ENCODE measurements at regions not wholly inside any gene's neighbourhood (a gene's known extent, or its start where the extent isn't known, plus 50 kb on each side); places are given as distances from the start of the nearest gene placed in this dataset.

DNA sequence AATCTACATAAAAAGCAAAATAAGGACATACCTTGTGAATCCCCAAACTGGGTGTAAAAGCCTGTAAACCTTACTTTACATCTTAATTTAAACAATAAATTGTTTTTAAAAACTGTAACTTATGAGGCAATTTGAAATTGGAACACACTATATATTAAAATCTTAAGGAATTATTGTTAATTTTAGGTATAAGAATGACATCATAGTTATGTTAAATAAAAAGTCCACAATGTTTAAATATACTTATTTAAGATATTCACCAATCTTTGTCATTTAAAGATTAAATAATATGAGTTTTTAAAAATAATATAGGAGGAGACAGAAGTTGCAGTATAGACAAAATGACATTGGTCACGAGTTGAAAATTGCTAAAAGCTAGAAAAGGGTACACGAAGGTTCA is 621.9 kb upstream of the POU3F2 start:
- no peak overlapping the region for H3K4me3 ChIP-seq (ENCODE audit: low read depth, low read length)
- DNase-seq (ENCODE audit: low read depth), result no peak
- TF ChIP-seq, protein P1, sequence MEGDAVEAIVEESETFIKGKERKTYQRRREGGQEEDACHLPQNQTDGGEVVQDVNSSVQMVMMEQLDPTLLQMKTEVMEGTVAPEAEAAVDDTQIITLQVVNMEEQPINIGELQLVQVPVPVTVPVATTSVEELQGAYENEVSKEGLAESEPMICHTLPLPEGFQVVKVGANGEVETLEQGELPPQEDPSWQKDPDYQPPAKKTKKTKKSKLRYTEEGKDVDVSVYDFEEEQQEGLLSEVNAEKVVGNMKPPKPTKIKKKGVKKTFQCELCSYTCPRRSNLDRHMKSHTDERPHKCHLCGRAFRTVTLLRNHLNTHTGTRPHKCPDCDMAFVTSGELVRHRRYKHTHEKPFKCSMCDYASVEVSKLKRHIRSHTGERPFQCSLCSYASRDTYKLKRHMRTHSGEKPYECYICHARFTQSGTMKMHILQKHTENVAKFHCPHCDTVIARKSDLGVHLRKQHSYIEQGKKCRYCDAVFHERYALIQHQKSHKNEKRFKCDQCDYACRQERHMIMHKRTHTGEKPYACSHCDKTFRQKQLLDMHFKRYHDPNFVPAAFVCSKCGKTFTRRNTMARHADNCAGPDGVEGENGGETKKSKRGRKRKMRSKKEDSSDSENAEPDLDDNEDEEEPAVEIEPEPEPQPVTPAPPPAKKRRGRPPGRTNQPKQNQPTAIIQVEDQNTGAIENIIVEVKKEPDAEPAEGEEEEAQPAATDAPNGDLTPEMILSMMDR (conservative IDR thresholded peaks at IDR 0.05; ENCODE audit: low read depth, low read length), result no peak

DNA sequence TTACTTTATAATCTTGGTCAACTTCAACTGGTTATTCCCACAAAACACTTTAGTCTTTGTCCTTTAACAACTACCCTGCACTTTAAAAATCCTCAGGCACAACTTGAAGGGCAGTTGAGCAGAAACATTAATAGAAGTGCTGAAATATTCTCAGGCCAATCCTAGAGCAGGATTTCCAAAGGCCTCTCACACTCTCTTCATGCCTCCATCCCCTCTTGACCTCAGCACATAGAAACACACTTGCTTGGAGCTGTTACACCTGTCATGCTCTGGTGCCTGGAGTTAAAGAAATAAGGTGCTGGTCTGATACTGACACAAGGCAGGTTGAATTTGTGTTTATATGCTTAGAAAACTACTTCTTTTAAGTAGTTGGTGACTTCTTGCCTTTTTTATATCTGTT is 618.8 kb upstream of the POU3F2 start:
- DNase-seq (ENCODE audit: low read depth), result no peak
- TF ChIP-seq, protein P1 (conservative IDR thresholded peaks at IDR 0.05; ENCODE audit: low read depth, low read length), result no peak
- no peak overlapping the region for H3K4me3 ChIP-seq (ENCODE audit: low read depth, low read length)

DNA sequence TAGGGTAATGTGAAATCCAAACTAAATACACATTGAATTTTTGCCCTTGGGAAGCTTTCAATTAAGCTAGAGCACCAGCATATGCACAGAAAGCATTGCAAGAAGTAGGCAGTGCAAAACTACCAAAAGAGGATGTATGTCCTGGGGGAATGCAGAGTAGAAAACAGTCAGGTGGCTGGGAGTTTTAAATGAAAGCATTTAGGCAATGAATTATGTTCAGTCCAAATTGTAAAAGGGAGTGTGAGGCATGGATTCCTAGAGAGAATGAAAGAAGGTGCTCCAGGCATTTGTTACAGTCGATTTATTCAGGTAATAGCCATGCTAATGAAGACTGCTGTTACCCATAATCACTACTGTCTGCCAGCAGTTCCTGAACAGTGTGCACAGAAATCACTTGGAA is 604.1 kb upstream of the POU3F2 start:
- no peak overlapping the region for H3K4me3 ChIP-seq (ENCODE audit: low read depth, low read length)
- DNase-seq (ENCODE audit: low read depth), result no peak
- TF ChIP-seq, protein P1 (conservative IDR thresholded peaks at IDR 0.05; ENCODE audit: low read depth, low read length), result no peak

DNA sequence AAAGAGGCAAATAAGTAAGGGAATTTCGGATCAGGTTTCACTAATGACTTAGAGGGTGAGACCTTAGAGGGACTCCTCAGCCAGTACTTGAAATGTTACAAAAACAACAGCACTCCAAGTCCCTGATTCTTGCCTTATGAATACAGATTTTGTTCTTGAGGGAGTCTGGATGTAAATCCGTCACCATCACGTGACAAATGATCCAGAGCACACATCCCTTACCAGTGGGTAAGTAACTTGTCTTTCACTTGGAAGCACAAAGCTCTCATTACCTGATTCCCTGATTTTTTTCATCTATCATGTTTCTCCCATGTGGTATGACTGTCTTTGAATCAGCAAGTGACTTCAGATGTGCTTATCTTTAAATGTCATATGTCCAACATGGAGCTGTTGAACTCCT is 595.3 kb upstream of the POU3F2 start:
- no peak for DNase-seq (ENCODE audit: low read depth)
- TF ChIP-seq, protein P1 (conservative IDR thresholded peaks at IDR 0.05; ENCODE audit: low read depth, low read length), result no peak
- no peak overlapping the region for H3K4me3 ChIP-seq (ENCODE audit: low read depth, low read length)

DNA sequence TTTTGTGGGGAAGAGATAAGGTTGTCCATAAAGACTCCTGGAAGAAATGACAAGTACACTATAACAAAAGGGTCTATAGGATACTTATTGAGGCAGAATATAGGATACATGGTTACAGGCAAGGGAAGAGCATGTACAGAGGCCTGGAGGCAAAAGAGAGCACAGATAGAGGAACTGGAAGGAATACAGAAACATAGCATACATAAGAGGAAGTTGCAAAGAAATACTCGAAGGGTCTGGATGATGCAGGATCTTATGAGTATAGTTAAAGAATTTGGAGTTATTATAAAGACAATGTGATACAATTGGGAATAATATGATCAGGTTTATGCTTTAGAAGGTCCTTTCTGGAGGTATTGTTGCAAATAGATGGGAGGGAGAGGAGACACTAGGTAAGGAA is 592.7 kb upstream of the POU3F2 start:
- no peak for DNase-seq (ENCODE audit: low read depth)
- H3K4me3 ChIP-seq (ENCODE audit: low read depth, low read length), result no peak overlapping the region
- TF ChIP-seq, protein P1 (conservative IDR thresholded peaks at IDR 0.05; ENCODE audit: low read depth, low read length), result no peak

DNA sequence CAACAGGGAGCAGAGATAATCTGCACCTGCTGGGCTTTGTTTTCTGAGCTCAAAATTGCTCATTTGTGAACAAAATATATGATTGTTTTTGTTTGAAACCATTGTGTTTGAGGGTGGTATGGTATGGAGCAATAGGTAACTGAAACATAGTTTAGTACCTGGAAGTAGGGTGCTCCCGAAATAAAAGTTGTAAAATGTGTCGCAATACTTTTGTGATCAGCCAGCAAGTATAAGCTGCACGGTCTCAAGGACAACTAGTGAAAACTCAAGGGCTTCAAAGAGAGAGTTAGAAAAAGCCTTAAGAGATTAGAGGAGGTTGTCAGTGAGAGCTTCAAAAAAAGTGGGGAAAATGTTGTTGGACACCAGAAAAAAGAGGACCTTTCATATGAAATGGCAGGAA is 579.8 kb upstream of the POU3F2 start:
- DNase-seq (ENCODE audit: low read depth), result no peak
- H3K4me3 ChIP-seq (ENCODE audit: low read depth, low read length), result no peak overlapping the region
- TF ChIP-seq, protein P1 (conservative IDR thresholded peaks at IDR 0.05; ENCODE audit: low read depth, low read length), result no peak

DNA sequence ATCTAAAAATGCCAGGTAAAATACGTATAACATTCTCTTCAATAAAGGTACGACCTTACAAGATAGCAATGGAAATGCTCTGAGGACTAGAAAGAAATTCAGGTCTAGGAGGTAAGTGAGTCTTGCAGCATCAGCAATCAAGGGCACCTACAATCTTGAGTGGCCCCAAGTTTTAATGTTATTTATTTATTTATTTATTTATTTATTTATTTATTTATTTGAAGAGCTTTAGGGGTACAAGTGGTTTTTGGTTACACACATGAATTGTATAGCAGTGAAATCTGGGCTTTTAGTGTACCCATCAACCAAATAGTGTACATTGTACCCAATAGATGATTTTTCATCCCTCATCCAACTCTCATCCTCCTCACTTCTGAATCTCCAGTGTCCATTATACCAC is 574.0 kb upstream of the POU3F2 start:
- DNase-seq (ENCODE audit: low read depth), result no peak
- TF ChIP-seq, protein P1 (conservative IDR thresholded peaks at IDR 0.05; ENCODE audit: low read depth, low read length), result no peak
- H3K4me3 ChIP-seq (ENCODE audit: low read depth, low read length), result no peak overlapping the region

All from choroid plexus epithelial cell (primary cell).